Stimulated activated CD8-positive, alpha-beta memory T cell treated with anti-CD3 and anti-CD28 coated beads, Interleukin-2, amount 100 ng/mL, for 48 hours (primary cell): ENCODE measurements at regions not wholly inside any gene's neighbourhood (a gene's known extent, or its start where the extent isn't known, plus 50 kb on each side); places are given as distances from the start of the nearest gene placed in this dataset.

ENCODE experiments used
- DNase-seq, 2 donors: peaks; one replicate each; pipeline ENCODE4 v3.0.0-alpha.2; 2020; ENCODE audit warnings: low read depth in 2 of 2

DNA sequence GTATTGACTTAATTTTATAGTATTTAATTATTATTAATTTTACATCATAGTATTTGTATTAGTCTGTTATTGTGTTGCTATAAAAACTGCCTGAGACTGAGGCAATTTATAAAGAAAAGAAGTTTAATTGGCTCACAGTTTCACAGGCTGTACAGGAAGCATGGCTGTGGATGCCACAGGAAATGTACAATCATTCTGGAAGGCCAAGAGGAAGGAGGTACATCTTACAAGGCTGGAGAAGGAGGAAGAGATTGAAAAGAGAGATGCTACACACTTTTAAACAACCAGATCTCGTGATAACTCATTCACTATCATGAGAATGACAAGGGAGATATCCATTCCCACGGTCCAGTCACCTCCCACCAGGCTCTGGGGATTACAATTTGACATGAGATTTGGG, 2019.4 kb upstream of the PIK3C3 start:
- DNase-seq: no peak

DNA sequence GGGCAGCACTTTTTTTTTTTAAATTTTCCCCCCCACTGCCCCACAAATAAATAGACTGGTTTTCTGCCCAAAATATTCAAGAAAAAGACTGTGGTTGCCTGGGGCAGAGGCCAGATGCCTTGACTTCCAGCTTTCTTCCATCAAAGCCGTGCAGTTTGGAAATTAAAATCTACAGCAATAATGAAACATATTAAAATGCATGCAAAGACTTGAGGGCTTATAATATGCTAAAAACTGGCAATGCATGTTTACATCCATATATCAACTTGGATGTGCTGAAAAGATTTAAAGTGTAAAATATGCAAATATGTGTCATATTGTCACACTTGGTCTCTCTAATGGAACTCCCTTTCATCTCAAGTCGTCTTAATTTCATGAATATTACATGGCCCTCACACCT, 2036.2 kb upstream of the PIK3C3 start:
- DNase-seq: no peak

DNA sequence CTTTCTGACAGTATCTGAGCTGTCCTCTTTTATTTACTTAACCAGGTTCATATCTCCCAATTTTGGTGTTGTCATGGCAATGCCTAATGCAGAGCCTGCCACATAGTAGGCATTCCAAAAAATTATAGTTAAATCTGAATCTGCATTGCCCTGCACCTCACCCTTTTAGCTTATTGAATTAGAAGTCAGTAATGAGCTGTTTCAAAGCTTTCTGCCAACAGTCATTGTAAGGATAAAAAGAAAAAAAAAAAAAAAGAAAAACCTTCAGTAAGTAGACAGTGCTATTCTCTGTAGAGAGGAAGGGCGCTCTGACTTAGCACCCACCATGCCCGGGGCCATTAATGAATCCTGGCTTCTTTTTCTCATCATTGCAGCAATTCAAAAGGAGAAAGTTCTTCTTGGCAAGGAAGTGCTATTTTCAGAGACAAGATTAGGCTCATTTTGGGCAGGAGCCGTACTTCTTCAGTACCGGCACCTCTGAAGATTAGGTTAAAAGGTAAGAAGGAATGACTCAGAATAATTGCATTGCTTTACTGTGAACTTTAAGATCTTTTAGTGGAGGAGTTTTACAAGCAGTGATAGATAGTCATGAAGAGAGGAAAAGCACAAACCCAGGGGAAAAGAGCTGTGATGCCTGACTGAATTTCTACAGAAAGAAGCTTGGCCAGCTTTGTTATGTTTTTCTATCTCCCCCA, 2041.2 kb upstream of the PIK3C3 start:
- DNase-seq: no peak

DNA sequence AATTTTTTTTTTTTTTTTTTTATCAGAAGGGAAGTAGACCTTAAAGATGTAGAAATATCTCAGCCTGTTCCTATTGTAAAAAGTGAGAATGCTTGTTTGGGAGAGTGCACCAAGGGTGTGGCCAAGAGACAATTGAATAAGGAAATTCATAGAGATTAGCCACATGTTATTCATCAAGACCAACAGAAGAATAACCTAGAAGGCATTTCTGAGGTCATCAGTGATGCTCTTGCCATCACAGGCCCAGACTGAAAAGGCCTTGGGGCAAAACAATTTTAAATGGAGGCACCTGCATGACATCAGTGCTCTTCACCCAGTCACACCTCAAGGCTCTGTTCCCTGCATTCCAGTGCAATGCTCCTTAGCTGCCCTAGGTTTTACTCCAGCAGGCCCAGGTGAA, 2043.3 kb upstream of the PIK3C3 start:
- DNase-seq: no peak

DNA sequence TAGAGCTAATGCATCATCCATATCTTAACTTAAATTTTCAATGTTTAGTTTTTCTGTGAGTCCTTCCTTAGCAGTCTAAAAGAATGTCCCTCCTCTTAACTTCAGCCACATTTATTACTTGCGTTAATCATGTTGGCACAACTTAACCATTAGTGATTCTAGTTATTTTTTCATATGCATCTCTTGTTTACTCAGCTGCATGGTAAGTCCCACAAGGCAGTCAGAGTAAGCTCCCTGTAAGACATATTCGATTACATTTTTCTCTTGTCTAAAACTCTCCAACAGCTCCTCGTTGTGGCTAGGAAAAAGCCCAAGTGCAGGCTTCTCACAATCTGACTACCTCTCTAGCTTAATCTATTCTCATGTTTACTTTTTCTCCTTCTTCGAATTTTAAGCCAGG, 2045.3 kb upstream of the PIK3C3 start:
- DNase-seq: no peak

DNA sequence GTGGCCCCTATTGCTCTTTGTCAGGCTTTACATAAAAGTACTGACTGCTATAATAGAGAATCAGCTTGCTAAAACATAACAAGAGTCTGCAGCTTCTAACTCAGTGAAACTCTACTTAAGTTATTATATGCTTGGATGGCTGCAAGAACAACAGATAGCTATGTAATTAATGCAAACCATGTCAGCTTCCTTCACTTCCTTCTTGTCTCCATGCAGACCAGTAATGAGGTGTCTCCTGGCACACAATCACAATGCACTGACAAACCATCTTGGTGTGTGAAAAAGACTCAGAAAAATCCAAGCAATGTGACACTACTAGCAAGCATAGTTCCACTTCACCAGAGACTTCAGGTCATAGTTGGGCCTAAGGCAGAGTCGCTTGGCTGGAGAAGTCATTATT, 2068.9 kb upstream of the PIK3C3 start:
- DNase-seq: no peak

DNA sequence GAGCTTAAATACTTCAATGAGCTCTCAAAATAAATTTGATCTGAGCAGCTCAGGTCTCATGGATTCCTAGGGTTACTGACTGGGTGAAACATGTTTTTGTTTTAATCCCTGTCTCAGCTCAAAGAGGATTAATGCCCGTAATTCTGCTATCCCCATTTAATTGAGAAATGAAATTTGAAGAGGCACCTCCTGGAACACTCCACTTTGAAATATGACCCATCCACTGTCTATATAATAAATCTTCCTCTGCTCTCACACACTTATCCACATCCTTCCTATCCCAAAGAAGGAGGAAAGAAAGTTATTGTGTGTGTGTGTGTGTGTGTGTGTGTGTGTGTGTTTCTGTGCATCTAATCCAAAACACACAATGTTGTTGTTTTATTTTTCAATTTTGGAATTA, 2082.4 kb upstream of the PIK3C3 start:
- DNase-seq: no peak

DNA sequence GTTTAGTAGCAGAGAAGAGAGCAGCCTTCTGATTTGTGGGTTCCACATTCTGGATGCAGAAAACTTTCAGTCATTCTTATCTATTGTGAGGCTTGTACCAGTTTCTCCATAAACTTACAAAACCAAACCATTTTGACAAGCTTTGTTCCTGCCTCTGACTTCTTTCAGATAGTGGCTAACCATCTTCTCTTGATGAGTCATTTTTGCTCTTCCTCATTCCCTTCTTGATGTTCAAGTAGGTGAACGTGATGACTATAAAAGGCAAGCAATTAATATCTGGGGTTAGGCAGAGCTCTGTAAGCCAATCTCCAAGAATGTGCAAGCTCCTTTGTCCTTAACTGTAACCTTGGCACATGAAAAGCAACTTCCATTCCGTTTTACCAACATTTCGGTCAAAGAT, 2083.1 kb upstream of the PIK3C3 start:
- DNase-seq: no peak

DNA sequence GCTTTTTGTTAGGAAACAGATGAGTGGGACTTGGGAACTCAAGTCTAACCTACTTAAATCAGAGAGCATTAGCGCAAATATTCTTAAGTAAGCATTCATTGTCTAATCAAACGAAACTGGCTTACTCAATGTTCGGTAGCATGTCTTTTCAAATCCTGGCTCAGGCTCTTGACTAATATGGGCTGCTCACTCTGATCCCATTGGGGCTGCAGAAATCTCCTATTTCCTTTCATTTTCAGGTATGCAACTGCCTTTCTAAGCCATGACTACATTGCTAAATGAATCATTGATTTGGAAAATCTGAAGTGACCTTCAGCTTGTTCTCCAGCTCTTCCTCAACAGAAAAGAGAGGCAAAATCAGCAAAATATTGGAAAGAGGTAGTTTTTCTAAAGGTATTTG, 2084.4 kb upstream of the PIK3C3 start:
- no peak for DNase-seq

DNA sequence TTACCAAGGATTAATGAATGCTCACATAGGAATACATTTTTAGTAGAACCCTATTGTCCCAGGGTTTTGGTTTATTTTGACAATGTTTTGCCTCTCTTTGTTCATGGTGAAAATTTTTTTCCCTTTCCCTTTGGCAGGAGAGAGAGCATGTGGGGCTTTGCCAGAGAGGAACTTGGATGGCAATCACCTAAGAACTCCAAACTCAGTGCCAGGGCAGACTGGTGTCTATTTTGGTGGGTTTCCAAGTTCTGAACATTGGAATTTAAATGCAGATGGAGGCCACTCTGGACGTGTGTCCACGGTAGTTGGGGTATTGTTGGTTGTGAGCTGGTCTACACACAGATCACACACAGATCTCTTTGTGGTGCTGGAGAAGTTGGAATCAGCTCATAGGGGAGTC, 2091.1 kb upstream of the PIK3C3 start:
- DNase-seq: no peak

DNA sequence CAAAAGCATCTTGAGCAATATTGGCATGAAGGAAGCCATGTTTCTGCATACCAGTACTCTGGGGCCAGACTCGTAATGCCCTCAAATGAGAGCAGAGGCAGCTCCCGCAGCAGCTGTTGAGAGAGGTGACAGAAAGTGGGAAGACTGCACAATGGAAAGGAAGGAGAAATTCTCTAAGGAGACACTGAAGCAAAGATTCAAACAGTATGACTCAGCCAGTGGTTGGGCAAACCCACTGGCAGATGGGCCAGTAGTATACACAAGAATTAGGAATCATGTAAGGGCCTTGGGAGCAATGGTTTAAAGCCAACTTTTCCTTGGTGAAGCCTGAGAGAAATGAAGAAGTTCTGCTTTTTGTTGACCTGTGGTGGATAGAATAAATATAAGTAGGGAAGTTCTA, 2092.7 kb upstream of the PIK3C3 start:
- no peak for DNase-seq

DNA sequence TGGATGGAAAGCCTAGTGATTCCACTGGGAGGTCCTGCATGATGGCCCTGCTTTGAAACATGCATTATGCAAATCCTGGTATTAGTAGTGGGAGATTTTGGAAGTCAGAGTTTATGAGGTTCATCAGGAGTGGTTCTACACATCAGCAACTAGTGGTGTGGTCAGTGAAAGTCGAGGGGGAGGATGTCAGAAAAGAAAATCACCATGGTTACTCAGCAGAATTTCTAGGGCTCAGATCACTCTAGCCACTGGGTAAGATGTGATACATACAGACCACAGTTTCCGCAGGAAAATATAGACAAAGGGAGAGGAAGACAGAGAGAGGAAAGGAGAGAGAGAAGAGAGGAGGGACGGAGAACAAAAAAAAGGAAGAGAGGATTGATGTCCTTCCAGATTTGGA, 2100.7 kb upstream of the PIK3C3 start:
- no peak for DNase-seq

DNA sequence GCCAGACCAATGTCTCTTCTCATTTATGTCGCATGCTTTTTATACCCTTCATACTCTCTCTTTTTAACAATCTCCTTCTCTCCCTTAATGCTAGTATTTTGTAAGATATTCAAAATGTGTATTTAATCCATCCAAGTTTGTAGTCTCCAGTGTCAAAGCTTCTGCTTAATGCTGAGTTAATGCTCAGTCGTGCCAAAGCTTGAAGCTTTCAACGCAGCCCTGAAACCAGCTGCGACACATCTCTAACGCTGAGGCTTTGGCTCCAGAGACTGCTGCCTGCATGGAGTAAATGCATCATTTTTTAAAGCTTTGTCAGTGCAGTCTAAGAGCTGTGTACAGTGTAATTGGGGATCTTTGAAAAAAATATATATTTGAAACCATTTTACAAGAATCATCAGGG, 2108.8 kb upstream of the PIK3C3 start:
- DNase-seq: no peak

DNA sequence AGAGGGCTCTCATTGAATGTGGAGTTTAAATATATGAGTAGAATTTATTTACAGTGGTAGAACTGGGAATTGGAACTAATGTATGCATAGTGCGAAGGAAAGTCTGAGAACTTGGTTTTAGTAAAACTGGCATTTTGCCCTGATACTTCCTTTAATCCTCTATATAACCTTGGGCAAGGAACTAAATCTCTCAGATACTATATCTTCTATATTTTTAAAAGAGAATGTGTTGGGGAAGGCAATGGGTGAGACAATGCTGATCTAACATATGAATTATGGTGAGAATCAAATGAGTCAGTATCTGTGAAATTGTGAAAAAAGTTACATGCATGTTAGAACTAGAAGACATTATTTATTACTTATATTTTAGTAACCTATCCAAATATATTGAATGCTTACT, 2109.4 kb upstream of the PIK3C3 start:
- no peak for DNase-seq

DNA sequence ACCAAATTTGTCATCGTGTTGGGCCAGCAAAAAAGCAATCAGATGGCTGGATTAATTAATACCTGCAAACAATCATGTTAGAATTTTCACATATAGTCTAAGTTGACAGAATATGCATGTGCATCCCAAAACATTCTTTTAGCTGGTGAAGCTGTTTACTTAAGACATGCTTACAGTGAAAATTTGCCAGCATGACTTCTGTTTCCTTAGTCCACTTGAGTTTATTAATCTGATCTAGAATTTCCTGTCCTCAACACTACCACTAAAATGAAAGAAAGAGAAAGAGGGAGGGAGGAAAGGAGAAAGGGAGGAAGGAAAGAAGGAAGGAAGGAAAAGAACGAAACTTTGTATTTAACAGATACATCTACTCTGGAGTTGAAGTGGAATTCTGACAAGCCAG, 2109.9 kb upstream of the PIK3C3 start:
- no peak for DNase-seq

DNA sequence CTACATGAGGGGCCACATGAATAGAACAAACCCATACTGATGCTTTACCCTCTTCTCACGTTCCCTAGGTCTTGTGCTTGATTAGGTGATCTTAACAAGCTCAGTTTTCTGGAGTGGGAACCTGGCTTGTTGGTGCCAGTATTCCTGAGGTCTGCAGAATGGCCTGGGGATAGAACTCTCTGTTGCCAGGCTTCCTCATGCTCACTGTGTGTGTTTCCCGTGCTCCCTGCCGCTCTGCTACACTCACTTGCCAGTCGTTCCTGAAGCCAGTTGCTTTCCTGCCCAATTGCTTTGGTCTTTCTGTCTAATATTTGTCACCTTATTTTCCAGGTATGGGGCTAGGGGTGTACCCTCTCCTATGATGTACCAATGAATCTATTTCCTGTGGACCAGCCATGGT, 2111.5 kb upstream of the PIK3C3 start:
- DNase-seq: no peak

DNA sequence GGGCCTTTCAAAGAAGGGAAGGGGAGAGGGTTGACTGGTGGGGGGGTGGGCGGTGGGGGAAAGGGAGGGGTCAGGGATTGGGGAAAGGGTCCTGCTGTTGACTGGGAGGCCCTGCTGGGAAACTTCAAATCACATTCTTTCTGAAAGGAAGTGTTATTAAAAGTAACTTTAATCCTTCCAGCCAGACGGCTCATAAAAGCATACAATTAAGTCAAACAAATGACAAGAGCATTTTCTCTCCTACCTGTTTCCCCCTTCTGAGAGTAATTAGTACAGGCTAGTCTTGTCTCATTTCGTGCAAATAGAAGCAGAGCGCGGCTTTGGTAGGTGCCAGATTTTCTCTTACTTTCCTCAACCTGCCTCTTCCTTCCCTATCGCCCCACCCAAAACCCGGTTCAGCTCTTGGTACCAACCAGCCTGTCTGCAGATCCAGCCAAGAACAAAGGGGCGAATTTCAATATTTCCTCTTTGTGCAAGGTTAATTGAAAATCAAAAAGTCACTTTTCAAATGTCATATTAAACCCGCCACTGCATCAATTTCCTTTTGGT, 2112.6 kb upstream of the PIK3C3 start:
- DNase-seq: no peak

DNA sequence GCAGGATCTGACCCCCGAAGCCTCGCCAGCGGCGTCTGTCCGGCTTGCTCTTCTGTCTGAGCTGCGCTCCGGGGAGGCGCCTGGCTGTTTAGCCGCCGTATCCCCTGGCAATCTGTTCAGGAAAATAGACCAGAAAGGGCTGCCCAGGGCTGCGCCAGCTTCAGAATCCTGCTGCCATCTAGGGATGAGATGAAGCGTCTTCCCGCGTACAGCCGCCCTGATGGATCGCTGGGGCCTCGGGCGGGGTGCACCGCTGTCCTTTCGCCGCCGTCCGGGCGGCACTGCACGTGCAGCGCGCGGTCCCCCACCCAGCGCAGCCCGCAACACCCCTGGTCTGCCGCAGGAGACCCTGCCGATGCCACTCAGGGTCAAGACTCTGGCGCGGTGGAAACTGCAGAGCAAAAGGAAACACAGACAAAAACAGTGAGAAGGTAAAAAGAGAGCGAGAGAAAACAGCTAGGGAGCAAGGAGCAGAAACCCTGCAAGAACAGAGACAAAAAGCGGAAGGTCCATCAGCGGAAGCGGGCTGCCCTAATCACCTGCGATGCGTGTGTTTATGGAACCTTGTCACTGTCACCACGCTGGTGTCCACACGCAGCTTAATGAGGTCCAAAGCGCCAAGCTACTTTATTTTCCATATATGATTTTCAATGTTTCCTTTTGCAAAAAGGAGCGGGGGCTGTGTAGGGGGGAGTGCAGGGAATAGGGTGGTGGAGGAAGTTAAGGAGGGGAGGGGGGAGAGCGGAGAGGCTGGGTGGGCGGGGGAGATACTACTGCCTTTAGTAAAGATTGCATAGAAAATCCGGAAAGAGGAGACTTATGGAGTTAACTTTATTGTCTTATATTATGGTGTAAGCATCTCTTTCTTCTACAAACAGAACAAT, 2113.3 kb upstream of the PIK3C3 start:
- no peak for DNase-seq

DNA sequence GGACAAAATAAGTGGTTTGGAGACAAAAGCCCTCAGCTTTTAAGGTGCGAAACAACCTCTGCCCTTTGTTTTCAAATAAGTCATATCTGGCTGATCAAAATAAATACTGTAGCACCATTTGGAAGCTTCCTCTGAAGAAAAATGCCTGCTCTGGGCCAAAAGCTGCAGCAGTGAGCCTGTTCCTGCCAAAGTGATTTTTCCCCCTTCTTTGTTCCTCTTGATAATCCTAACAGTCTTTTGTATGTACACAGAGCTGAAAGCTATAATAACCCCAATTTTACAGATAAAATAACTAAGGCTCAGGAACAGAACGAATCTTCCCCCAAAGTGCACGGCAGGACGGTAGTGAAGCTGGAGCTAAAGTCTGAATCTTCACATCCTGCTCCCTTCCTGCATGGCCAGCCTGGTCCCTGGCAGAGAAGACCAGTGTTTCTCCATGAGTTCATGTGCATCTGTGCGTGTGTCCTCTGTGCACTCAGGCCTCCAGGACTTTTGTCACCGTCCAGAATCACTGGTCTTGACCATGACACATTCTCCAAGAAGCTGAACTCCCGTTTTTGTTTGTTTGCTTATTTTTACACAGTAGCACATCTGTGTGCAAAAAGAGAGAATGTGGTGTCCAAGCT, 2114.1 kb upstream of the PIK3C3 start:
- DNase-seq: no peak

DNA sequence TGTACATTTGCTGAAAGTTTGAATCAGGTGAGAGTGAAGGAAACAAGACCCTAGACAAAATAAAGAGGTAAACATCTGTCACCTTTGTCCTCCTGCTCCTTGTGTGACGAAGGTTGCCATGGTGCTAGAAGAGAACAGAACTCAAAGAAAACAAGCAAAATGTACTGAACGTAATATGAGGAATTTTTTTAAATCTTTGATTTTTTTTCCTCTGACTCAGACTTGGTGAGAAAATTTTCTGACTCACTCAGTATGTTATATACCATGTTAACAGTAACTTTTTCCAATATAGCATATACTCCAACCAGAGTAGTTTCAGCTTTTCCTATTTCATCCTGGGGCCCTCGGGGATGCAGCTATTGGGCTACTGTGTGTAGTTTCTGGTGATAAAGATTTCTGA, 2114.6 kb upstream of the PIK3C3 start:
- DNase-seq: no peak

DNA sequence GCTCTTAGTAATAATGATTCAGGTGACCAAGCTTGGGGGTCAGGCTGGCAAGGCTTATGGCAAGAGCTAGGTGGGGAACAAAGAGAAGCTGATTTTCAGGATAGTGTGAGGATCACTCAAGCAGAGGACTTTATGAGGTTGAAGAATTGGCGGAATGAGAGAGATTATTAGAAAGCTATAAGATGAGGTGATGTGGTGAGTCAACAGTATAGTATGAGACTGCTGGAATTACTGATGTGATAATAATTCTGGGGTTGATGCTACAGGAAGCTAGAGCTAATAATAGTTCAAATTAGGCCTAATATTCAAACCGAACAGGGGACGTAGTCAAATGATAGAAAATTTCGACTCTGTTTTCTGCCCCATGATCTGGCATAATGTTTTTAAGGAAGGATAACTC, 2115.3 kb upstream of the PIK3C3 start:
- DNase-seq: no peak

DNA sequence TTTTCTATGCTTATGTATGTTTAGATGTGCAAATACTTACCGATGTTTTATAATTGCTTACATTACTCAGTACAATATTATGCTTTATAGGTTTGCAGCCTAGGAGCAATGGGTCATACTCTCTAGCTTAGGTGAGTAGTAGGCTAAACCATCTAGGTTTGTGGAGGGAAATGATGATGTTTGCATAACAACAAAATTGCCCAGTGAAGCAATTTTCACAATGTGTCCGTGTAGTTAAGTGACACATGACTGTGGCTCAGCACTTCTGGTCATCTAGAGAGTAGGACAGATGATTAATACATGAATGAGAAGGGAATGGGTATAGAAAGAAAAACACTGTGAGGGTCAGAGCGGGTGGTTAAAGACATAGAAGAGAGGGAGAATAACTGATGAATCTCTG, 2116.2 kb upstream of the PIK3C3 start:
- no peak for DNase-seq
